Sigmoid colon (tissue), 4 donors: ENCODE measurements at regions not wholly inside any gene's neighbourhood (a gene's known extent, or its start where the extent isn't known, plus 50 kb on each side); places are given as distances from the start of the nearest gene placed in this dataset.

Source experiments
- CTCF ChIP-seq, 4 experiments: fragments of 450-650 bp in 3 of 4; fragments of 200-600 bp in 1 of 4; IDR thresholded peaks; one replicate each; pipeline ENCODE4 v1.5.1; 2016 to 2019; ENCODE audit warnings: antibody characterized with exemption in 4 of 4, mild to moderate bottlenecking in 3 of 4, moderate library complexity in 2 of 4
- EP300 ChIP-seq, 4 donors: sonication (generic); formaldehyde crosslinking; IDR thresholded peaks; one replicate each; pipeline ENCODE4 v1.6.1; 2017; ENCODE audit warnings: antibody characterized with exemption in 4 of 4
- POLR2A ChIP-seq, 2 donors: fragments of 450-650 bp; IDR thresholded peaks; one replicate each; pipeline ENCODE4 v1.6.1; 2016; ENCODE audit warnings: antibody characterized with exemption in 2 of 2, mild to moderate bottlenecking in 2 of 2, moderate library complexity in 2 of 2
- POLR2AphosphoS5 ChIP-seq, 4 donors: sonication (generic); formaldehyde crosslinking; IDR thresholded peaks; one replicate each; pipeline ENCODE4 v1.6.1; 2017; ENCODE audit warnings: antibody characterized with exemption in 4 of 4

GRCh38 chr4:82124932-82125786 lies 248.6 kb downstream of the HNRNPD start:
- TF ChIP-seq CTCF (IDR thresholded peaks at IDR 0.05) (no peak), POLR2A (IDR thresholded peaks at IDR 0.05) (no peak), POLR2AphosphoS5 (IDR thresholded peaks at IDR 0.05) (no peak), EP300 (IDR thresholded peaks at IDR 0.05) (no peak)
